Panc1 (cell line): ENCODE measurements at regions not wholly inside any gene's neighbourhood (a gene's known extent, or its start where the extent isn't known, plus 50 kb on each side); places are given as distances from the start of the nearest gene placed in this dataset.

Experiments used
- ATAC-seq: fragments of 200-7000 bp; cut with Tn5 transposase; 2 replicates; pipeline ENCODE4 v1.9.1; 2020; ENCODE audit warnings: mild to moderate bottlenecking, moderate library complexity
- BruUV-seq: library from RNA; stranded (reverse); fragments of 400-500 nt; replicated peaks from 2 replicates; lab custom pipeline; 2021; lab: Mats Ljungman, UMichigan
- CTCF ChIA-PET: fragments of 300-600 bp; sonication (Branson Sonifier 250); formaldehyde crosslinking; loops from one replicate; lab custom pipeline; 2022; ENCODE audit warnings: antibody characterized with exemption; lab: Charles Lee
- POLR2A ChIA-PET: fragments of 300-600 bp; sonication (Branson Sonifier 250); formaldehyde crosslinking; loops from one replicate; lab custom pipeline; 2022; ENCODE audit warnings: antibody characterized with exemption; lab: Charles Lee
- DNase-seq: peaks from one replicate; pipeline ENCODE4 v3.0.0-alpha.2; 2010; ENCODE audit warnings: low read depth, low spot score
- H3K27ac ChIP-seq: 2 replicates; pipeline ENCODE4 v1.5.1; 2011; ENCODE audit warnings: mild to moderate bottlenecking, low read length, inconsistent platforms
- H3K27me3 ChIP-seq: fragments of 200-500 bp; sonication (Bioruptor generic); 2 replicates; pipeline ENCODE4 v1.6.0; 2014; ENCODE audit warnings: low read length, inconsistent platforms; ENCODE audit not compliant: control insufficient read depth, insufficient read depth
- H3K36me3 ChIP-seq: fragments of 200-500 bp; sonication (Bioruptor generic); 2 replicates; pipeline ENCODE4 v1.5.1; 2014; ENCODE audit warnings: inconsistent platforms, mild to moderate bottlenecking, low read length, moderate library complexity; ENCODE audit not compliant: control insufficient read depth, insufficient read depth
- H3K4me1 ChIP-seq: 2 replicates; pipeline ENCODE4 v1.5.1; 2011; ENCODE audit warnings: inconsistent platforms, mild to moderate bottlenecking, low read length, moderate library complexity; ENCODE audit not compliant: control insufficient read depth, insufficient read depth
- H3K4me3 ChIP-seq, 2 experiments: 2 replicates each; pipeline ENCODE4 v1.5.1; 2011 to 2012; ENCODE audit warnings: low read depth in 2 of 2, low read length in 2 of 2, mild to moderate bottlenecking in 2 of 2, inconsistent platforms in 1 of 2, moderate library complexity in 1 of 2
- H3K9me3 ChIP-seq: fragments of 200-500 bp; sonication (Bioruptor generic); 2 replicates; pipeline ENCODE4 v1.5.1; 2014; ENCODE audit warnings: low read depth, mild to moderate bottlenecking, inconsistent platforms, low read length, moderate library complexity; ENCODE audit not compliant: control insufficient read depth, insufficient read depth
- CTCF ChIP-seq: fragments of 450-650 bp; IDR thresholded peaks from 2 replicates; pipeline ENCODE4 v1.5.1; 2017; ENCODE audit warnings: mild to moderate bottlenecking
- POLR2AphosphoS5 ChIP-seq: IDR thresholded peaks from 2 replicates; pipeline ENCODE4 v1.6.1; 2012; ENCODE audit warnings: mild to moderate bottlenecking, low read depth, low read length, moderate library complexity
- REST ChIP-seq, 2 experiments: IDR thresholded peaks; 2 replicates each; pipeline ENCODE4 v1.6.1; 2011 to 2012; ENCODE audit warnings: low read depth in 2 of 2, control low read depth in 1 of 2, low read length in 1 of 2, mild to moderate bottlenecking in 1 of 2, moderate library complexity in 1 of 2; ENCODE audit not compliant: insufficient read depth in 1 of 2
- SIN3A ChIP-seq: IDR thresholded peaks from 2 replicates; pipeline ENCODE4 v1.6.1; 2012; ENCODE audit warnings: low read depth, mild to moderate bottlenecking, low read length, moderate library complexity, borderline replicate concordance; ENCODE audit not compliant: insufficient read depth
- TCF7L2 ChIP-seq: IDR thresholded peaks from 2 replicates; pipeline ENCODE4 v1.6.1; 2011; ENCODE audit warnings: mild to moderate bottlenecking, low read depth, low read length, inconsistent platforms
- in situ Hi-C: cut with HindIII; loops from 2 replicates; pipeline ENCODE4 v1.10.0; 2016; ENCODE audit warnings: low sequenced_read_pairs, low pct_unique_long_range_greater_than_20kb
- intact Hi-C: fragments of 100-400 bp; cut with micrococcal nuclease; formaldehyde crosslinking; loops from one replicate; pipeline ENCODE4 v1.10.0; 2022; ENCODE audit not compliant: unreplicated experiment

- ChIA-PET POLR2A (no interaction called here), CTCF (no interaction called here)
- ATAC-seq (no peak), DNase-seq (no peak)
- intact Hi-C loops (no loop called here), in situ Hi-C loops (no loop called here)
- no TSS peak for BruUV-seq
- Histone ChIP-seq H3K27me3 (no peaks in the 10 kb centered on the region), H3K27ac (no peak overlapping the region), H3K4me1 (peaks cover 6% of the 10 kb centered on the region; the same call in 1 of the 2 replicates), H3K36me3 (no peaks in the 10 kb centered on the region), H3K9me3 (no peaks in the 10 kb centered on the region), H3K4me3 (no peak overlapping the region)
- TF ChIP-seq REST (IDR thresholded peaks at IDR 0.05; ENCODE audit: insufficient read depth in 1 of 2, low read depth in 2 of 2, low read length in 1 of 2) (no peak), POLR2AphosphoS5 (no peak), SIN3A (no peak), TCF7L2 (no peak), CTCF (no peak)
Measured at GRCh38 chr15:62914461-62915079, 128.0 kb upstream of the TPM1 start.

- Histone ChIP-seq H3K27me3 (no peaks in the 10 kb centered on the region), H3K36me3 (no peaks in the 10 kb centered on the region), H3K27ac (peak overlapping the region; percentile 3; the same call in 1 of the 2 replicates), H3K4me3 (no peak overlapping the region), H3K4me1 (no peaks in the 10 kb centered on the region), H3K9me3 (no peaks in the 10 kb centered on the region)
- CTCF ChIA-PET, result no interaction called here
- POLR2A ChIA-PET, result no interaction called here
- ATAC-seq (no peak), DNase-seq (no peak)
- intact Hi-C loops, result no loop called here
- in situ Hi-C loops, result no loop called here
- BruUV-seq, result no TSS peak
- no peak for TF ChIP-seq SIN3A
- TF ChIP-seq POLR2AphosphoS5, result no peak
- TF ChIP-seq REST (IDR thresholded peaks at IDR 0.05; ENCODE audit: insufficient read depth in 1 of 2, low read depth in 2 of 2, low read length in 1 of 2), result no peak
- no peak for TF ChIP-seq TCF7L2
- no peak for TF ChIP-seq CTCF
Measured at GRCh38 chr15:62920682-62921502, 121.7 kb upstream of the TPM1 start.
